ENCODE measurements at regions not wholly inside any gene's neighbourhood (a gene's known extent, or its start where the extent isn't known, plus 50 kb on each side); places are given as distances from the start of the nearest gene placed in this dataset.

GRCh38 chr7:119343289-119343688 is 929.7 kb upstream of the KCND2 start:
- no peaks in the 10 kb centered on the region for H3K36me3 ChIP-seq (replicated peaks)
- in situ Hi-C loops (cut with HindIII; ENCODE audit: low pct_ligation_motif_present, low sequenced_read_pairs) = no loop called here
- TF ChIP-seq CTCF (IDR thresholded peaks at IDR 0.05; ENCODE audit: low read depth, low read length, missing control alignments) = no peak
- no peaks in the 10 kb centered on the region for H3K27me3 ChIP-seq (replicated peaks)
- no peak overlapping the region for H3K4me3 ChIP-seq (ENCODE audit: low read depth, low read length)
- no peak for DNase-seq
- no peak overlapping the region for H3K27ac ChIP-seq

GRCh38 chr7:119344466-119344865 is 928.5 kb upstream of the KCND2 start:
- in situ Hi-C loops (cut with HindIII; ENCODE audit: low pct_ligation_motif_present, low sequenced_read_pairs) = no loop called here
- Histone ChIP-seq H3K27me3 (replicated peaks) (no peaks in the 10 kb centered on the region), H3K4me3 (ENCODE audit: low read depth, low read length) (no peak overlapping the region), H3K36me3 (replicated peaks) (no peaks in the 10 kb centered on the region), H3K27ac (no peak overlapping the region)
- DNase-seq = no peak
- TF ChIP-seq CTCF (IDR thresholded peaks at IDR 0.05; ENCODE audit: low read depth, low read length, missing control alignments) = no peak

- no peaks in the 10 kb centered on the region for H3K36me3 ChIP-seq (replicated peaks)
- no peaks in the 10 kb centered on the region for H3K27me3 ChIP-seq (replicated peaks)
- in situ Hi-C loops (cut with HindIII; ENCODE audit: low pct_ligation_motif_present, low sequenced_read_pairs) = no loop called here
- TF ChIP-seq CTCF (IDR thresholded peaks at IDR 0.05; ENCODE audit: low read depth, low read length, missing control alignments) = no peak
- DNase-seq = no peak
- H3K4me3 ChIP-seq (ENCODE audit: low read depth, low read length) = no peak overlapping the region
- no peak overlapping the region for H3K27ac ChIP-seq
Measured at GRCh38 chr7:119348491-119348890, 924.5 kb upstream of the KCND2 start.

- no peaks in the 10 kb centered on the region for H3K27me3 ChIP-seq (replicated peaks)
- H3K4me3 ChIP-seq (ENCODE audit: low read depth, low read length) = no peak overlapping the region
- in situ Hi-C loops (cut with HindIII; ENCODE audit: low pct_ligation_motif_present, low sequenced_read_pairs) = no loop called here
- TF ChIP-seq CTCF (IDR thresholded peaks at IDR 0.05; ENCODE audit: low read depth, low read length, missing control alignments) = no peak
- no peaks in the 10 kb centered on the region for H3K36me3 ChIP-seq (replicated peaks)
- DNase-seq = no peak
- H3K27ac ChIP-seq = no peak overlapping the region
Measured at GRCh38 chr7:119350334-119350733, 922.6 kb upstream of the KCND2 start.

- no peaks in the 10 kb centered on the region for H3K27me3 ChIP-seq (replicated peaks)
- in situ Hi-C loops (cut with HindIII; ENCODE audit: low pct_ligation_motif_present, low sequenced_read_pairs) = no loop called here
- H3K36me3 ChIP-seq (replicated peaks) = no peaks in the 10 kb centered on the region
- DNase-seq = no peak
- no peak overlapping the region for H3K27ac ChIP-seq
- no peak for TF ChIP-seq CTCF (IDR thresholded peaks at IDR 0.05; ENCODE audit: low read depth, low read length, missing control alignments)
- no peak overlapping the region for H3K4me3 ChIP-seq (ENCODE audit: low read depth, low read length)
Measured at GRCh38 chr7:119351320-119351719, 921.7 kb upstream of the KCND2 start.

- no peak overlapping the region for H3K27ac ChIP-seq
- no peak for TF ChIP-seq CTCF (IDR thresholded peaks at IDR 0.05; ENCODE audit: low read depth, low read length, missing control alignments)
- H3K4me3 ChIP-seq (ENCODE audit: low read depth, low read length) = no peak overlapping the region
- DNase-seq = no peak
- no peaks in the 10 kb centered on the region for H3K27me3 ChIP-seq (replicated peaks)
- in situ Hi-C loops (cut with HindIII; ENCODE audit: low pct_ligation_motif_present, low sequenced_read_pairs) = no loop called here
- H3K36me3 ChIP-seq (replicated peaks) = no peaks in the 10 kb centered on the region
Measured at GRCh38 chr7:119374436-119374835, 898.5 kb upstream of the KCND2 start.

All from brain microvascular endothelial cell (primary cell).